PC-3 (cell line): ENCODE measurements at regions not wholly inside any gene's neighbourhood (a gene's known extent, or its start where the extent isn't known, plus 50 kb on each side); places are given as distances from the start of the nearest gene placed in this dataset.

Experiments used
- ATAC-seq: fragments of 200-7000 bp; cut with Tn5 transposase; 2 replicates; pipeline ENCODE4 v1.9.1; 2020; ENCODE audit warnings: mild to moderate bottlenecking, moderate library complexity
- BruUV-seq: library from RNA; stranded (reverse); fragments of 400-500 nt; replicated peaks from 2 replicates; lab custom pipeline; 2021; lab: Mats Ljungman, UMichigan
- CTCF ChIA-PET: fragments of 300-600 bp; sonication (Branson Sonifier 250); formaldehyde crosslinking; loops from one replicate; lab custom pipeline; 2022; ENCODE audit warnings: antibody characterized with exemption; lab: Charles Lee
- POLR2A ChIA-PET: fragments of 300-600 bp; sonication (Branson Sonifier 250); formaldehyde crosslinking; loops from one replicate; lab custom pipeline; 2022; ENCODE audit warnings: antibody characterized with exemption; ENCODE audit not compliant: unreplicated experiment; lab: Charles Lee
- DNase-seq: peaks from one replicate; pipeline ENCODE4 v3.0.0-alpha.2; 2015
- H2AFZ ChIP-seq: fragments of 300-600 bp; sonication (generic); 2 replicates; pipeline ENCODE4 v1.6.0; 2016; ENCODE audit warnings: antibody characterized with exemption, low read length
- H3F3A ChIP-seq: fragments of 300-600 bp; sonication (generic); one replicate; pipeline ENCODE4 v1.6.0; 2017; ENCODE audit warnings: antibody characterized with exemption, low read length, control low read depth, mild to moderate bottlenecking; ENCODE audit not compliant: unreplicated experiment
- H3K27ac ChIP-seq: fragments of 300-600 bp; sonication (generic); 2 replicates; pipeline ENCODE4 v1.5.1; 2016; ENCODE audit warnings: mild to moderate bottlenecking, low read length
- H3K27me3 ChIP-seq: fragments of 300-600 bp; sonication (generic); 2 replicates; pipeline ENCODE4 v1.6.1; 2016; ENCODE audit warnings: low read length, mixed read lengths
- H3K36me3 ChIP-seq: fragments of 300-600 bp; sonication (generic); 2 replicates; pipeline ENCODE4 v1.6.1; 2016; ENCODE audit warnings: low read depth, mixed run types, low read length, mixed read lengths
- H3K4me1 ChIP-seq: fragments of 300-600 bp; sonication (generic); 2 replicates; pipeline ENCODE4 v1.5.1; 2016; ENCODE audit warnings: low read length; ENCODE audit not compliant: insufficient read depth
- H3K4me2 ChIP-seq: fragments of 300-600 bp; sonication (generic); 2 replicates; pipeline ENCODE4 v1.6.0; 2016; ENCODE audit warnings: low read length
- H3K4me3 ChIP-seq: fragments of 300-600 bp; sonication (generic); 2 replicates; pipeline ENCODE4 v1.5.1; 2016; ENCODE audit warnings: mild to moderate bottlenecking, low read length, mixed read lengths
- H3K79me2 ChIP-seq: fragments of 300-600 bp; sonication (generic); 2 replicates; pipeline ENCODE4 v1.6.1; 2017; ENCODE audit warnings: low read length, mixed read lengths
- H3K9ac ChIP-seq: fragments of 300-600 bp; sonication (generic); 2 replicates; pipeline ENCODE4 v1.6.0; 2016; ENCODE audit warnings: mild to moderate bottlenecking, low read length
- H3K9me2 ChIP-seq: fragments of 300-600 bp; sonication (generic); replicated peaks from 2 replicates; pipeline ENCODE4 v1.6.1; 2016; ENCODE audit warnings: mixed run types, low read length, mixed read lengths
- H3K9me3 ChIP-seq: fragments of 300-600 bp; sonication (generic); 2 replicates; pipeline ENCODE4 v1.6.1; 2016; ENCODE audit warnings: low read length, mixed read lengths
- H4K20me1 ChIP-seq: fragments of 300-600 bp; sonication (generic); 2 replicates; pipeline ENCODE4 v1.6.1; 2016; ENCODE audit warnings: low read length, mixed read lengths
- CTCF ChIP-seq: fragments of 300-600 bp; sonication (generic); conservative IDR thresholded peaks from 2 replicates; pipeline ENCODE4 v1.5.1; 2017; ENCODE audit warnings: antibody characterized with exemption, low read depth, mild to moderate bottlenecking, low read length
- EZH2 ChIP-seq: fragments of 300-600 bp; sonication (generic); IDR thresholded peaks from one replicate; pipeline ENCODE4 v1.6.1; 2017; ENCODE audit warnings: antibody characterized with exemption, mild to moderate bottlenecking, low read length; ENCODE audit not compliant: unreplicated experiment
- EZH2phosphoT487 ChIP-seq: fragments of 300-600 bp; sonication (generic); IDR thresholded peaks from 2 replicates; pipeline ENCODE4 v1.6.1; 2018; ENCODE audit warnings: mild to moderate bottlenecking, antibody characterized with exemption, low read length, borderline replicate concordance
- intact Hi-C: fragments of 100-400 bp; cut with micrococcal nuclease; formaldehyde crosslinking; loops from 2 replicates; pipeline ENCODE4 v1.9.0; 2023

- no TSS peak for BruUV-seq
Measured at GRCh38 chr3:152945556-152945955, 110.6 kb downstream of the P2RY1 start.

GRCh38 chr3:152957491-152957890 lies 122.6 kb downstream of the P2RY1 start:
- Histone ChIP-seq H3F3A (no peaks in the 10 kb centered on the region), H3K4me1 (peaks cover 22% of the 10 kb centered on the region), H2AFZ (no peak overlapping the region), H3K9ac (no peak overlapping the region), H3K79me2 (no peaks in the 10 kb centered on the region), H3K4me2 (no peak overlapping the region), H3K4me3 (no peak overlapping the region), H4K20me1 (no peaks in the 10 kb centered on the region), H3K27me3 (no peaks in the 10 kb centered on the region), H3K9me2 (no peaks in the 10 kb centered on the region), H3K27ac (no peak overlapping the region), H3K36me3 (no peaks in the 10 kb centered on the region), H3K9me3 (no peaks in the 10 kb centered on the region)
- POLR2A ChIA-PET: no interaction called here
- intact Hi-C loops: no loop called here
- CTCF ChIA-PET: no interaction called here
- TF ChIP-seq CTCF (no peak), EZH2phosphoT487 (no peak), EZH2 (no peak)
- BruUV-seq: no TSS peak
- ATAC-seq: no peak
- peak; percentile 21 for DNase-seq

More at GRCh38 chr3:152945556-152945955, 110.6 kb downstream of the P2RY1 start:
- ChIA-PET POLR2A (no interaction called here), CTCF (no interaction called here)
- Histone ChIP-seq H2AFZ (no peak overlapping the region), H3K4me3 (no peak overlapping the region), H3K27me3 (no peaks in the 10 kb centered on the region), H3F3A (no peaks in the 10 kb centered on the region), H3K27ac (no peak overlapping the region), H3K9me3 (no peaks in the 10 kb centered on the region), H3K4me1 (peaks cover 21% of the 10 kb centered on the region), H3K4me2 (no peak overlapping the region), H3K79me2 (no peaks in the 10 kb centered on the region), H3K9ac (no peak overlapping the region), H3K36me3 (no peaks in the 10 kb centered on the region), H3K9me2 (no peaks in the 10 kb centered on the region), H4K20me1 (no peaks in the 10 kb centered on the region)
- ATAC-seq: no peak
- intact Hi-C loops: no loop called here
- DNase-seq: no peak
- TF ChIP-seq EZH2 (no peak), EZH2phosphoT487 (no peak), CTCF (no peak)

GRCh38 chr3:152959307-152959706 lies 124.4 kb downstream of the P2RY1 start:
- CTCF ChIA-PET: no interaction called here
- no TSS peak for BruUV-seq
- Histone ChIP-seq H3K9me2 (no peaks in the 10 kb centered on the region), H4K20me1 (no peaks in the 10 kb centered on the region), H3F3A (no peaks in the 10 kb centered on the region), H3K27me3 (no peaks in the 10 kb centered on the region), H3K4me2 (no peak overlapping the region), H3K4me1 (peaks cover 27% of the 10 kb centered on the region), H3K36me3 (no peaks in the 10 kb centered on the region), H3K9me3 (no peaks in the 10 kb centered on the region), H3K27ac (no peak overlapping the region), H3K79me2 (no peaks in the 10 kb centered on the region), H2AFZ (no peak overlapping the region), H3K9ac (no peak overlapping the region), H3K4me3 (no peak overlapping the region)
- TF ChIP-seq CTCF: no peak
- TF ChIP-seq EZH2: no peak
- no peak for TF ChIP-seq EZH2phosphoT487
- POLR2A ChIA-PET: no interaction called here
- intact Hi-C loops: no loop called here
- ATAC-seq (no peak), DNase-seq (no peak)
